SH-SY5Y (cell line): ENCODE measurements at regions not wholly inside any gene's neighbourhood (a gene's known extent, or its start where the extent isn't known, plus 50 kb on each side); places are given as distances from the start of the nearest gene placed in this dataset.

Experiments
- GATA2 ChIP-seq: IDR thresholded peaks from 2 replicates; pipeline ENCODE4 v1.6.1; 2011; ENCODE audit warnings: mild to moderate bottlenecking, low read depth, low read length
- GATA3 ChIP-seq: IDR thresholded peaks from 2 replicates; pipeline ENCODE4 v1.6.1; 2011; ENCODE audit warnings: low read depth, mild to moderate bottlenecking, low read length, moderate library complexity

DNA sequence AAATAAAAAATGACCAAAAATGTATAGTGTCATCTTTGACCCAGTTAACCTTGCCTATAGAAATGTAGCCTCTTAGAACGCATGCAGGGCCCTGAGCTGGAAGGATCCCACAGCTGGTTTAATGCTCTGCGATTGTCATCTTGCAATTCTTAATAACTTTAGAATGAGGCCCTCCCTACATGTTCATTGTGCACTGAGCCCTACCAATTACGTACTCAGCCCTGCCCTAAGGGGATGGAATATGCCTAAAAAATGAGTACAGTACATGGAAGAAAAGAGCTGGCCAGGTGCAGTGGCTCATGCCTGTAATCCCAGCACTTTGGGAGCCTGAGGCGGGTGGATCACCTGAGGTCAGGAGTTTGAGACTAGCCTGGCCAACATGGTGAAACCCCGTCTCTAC, 57.8 kb upstream of the BCAR3 start:
- TF ChIP-seq GATA3 (no peak), GATA2 (no peak)

DNA sequence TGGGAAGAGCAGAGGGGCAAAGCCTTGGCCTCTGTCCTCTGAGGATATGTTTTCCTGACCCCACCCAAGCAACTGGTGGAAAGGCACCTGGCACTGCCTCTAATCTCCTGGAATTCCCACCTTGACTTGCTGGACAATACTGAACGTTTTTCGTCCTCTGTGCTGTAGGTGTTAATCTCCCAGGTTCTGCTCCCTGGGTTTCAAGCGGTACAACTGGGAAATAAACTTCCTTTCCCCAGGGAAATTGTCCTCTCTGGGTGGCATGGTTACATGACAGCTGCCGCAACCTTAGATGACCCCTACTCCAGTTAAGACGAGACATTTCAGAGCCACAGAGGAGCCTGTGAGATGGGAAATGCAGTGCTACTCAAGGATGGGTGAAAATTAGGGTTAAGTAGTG, 57.3 kb upstream of the BCAR3 start:
- TF ChIP-seq GATA2, result no peak
- TF ChIP-seq GATA3, result no peak

DNA sequence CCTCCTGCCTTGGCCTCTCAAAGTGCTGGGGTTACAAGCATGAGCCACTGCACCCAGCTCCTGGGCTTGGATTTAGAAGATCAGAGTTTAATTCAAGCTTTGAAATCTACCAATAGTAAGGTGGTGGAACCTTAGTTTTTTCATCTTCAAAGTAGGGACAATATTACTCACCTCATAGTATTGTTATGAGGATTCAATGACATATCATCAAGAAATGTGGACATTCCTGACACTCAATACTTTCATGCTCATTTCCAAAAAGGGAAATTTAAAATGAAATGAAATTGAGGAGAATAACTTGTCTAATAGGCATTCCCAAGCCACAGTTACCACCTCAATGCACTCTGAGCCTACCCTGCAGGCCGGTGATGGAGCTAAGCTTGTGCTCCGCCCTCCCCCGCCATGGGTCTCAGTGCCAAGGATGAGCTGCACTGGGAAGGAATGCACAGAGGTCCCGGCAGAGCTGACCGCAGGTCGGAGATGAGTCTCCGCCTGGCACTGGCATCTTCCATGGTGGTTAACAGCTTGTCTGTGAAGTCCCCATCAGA, 56.5 kb upstream of the BCAR3 start:
- no peak for TF ChIP-seq GATA3
- TF ChIP-seq GATA2, result no peak

DNA sequence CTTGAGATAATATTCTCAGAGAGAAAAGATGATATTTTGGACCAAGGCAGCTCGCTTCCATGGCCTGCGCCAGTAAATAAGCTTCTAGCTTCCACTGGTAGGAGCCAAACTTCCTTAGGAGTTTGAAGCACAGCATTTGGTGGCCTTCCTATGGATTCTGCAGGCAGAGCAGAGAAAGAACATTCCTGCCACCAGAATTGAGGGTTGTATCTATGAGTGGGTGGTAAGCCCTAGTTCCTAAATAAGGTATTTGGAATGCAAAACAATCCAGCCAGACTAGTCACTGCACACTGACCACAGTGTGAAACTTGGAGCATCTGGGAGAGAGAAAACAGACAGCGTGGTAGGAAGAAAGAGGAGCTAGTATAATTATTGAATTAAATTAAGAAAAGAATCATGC, 54.1 kb upstream of the BCAR3 start:
- TF ChIP-seq GATA2 (no peak), GATA3 (no peak)

DNA sequence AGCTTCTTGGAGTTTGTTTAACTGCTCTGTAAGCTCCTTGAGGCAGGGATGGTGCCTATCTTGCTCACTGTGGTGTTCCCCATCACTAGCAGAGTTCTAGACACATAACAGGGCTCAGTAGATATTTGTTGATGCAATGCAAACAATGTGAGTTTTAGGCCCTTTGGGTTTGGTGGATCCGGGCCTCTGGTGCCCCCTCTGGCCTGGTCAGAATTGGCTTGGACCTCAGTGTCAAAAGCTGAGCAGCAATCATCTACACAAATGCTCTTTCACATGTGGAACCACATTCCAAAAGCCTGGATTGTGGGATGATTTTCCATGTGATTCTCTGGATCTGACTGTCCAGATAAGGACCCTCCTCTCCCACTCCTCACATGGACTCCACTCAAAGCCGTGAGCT, 53.4 kb upstream of the BCAR3 start:
- no peak for TF ChIP-seq GATA2

DNA sequence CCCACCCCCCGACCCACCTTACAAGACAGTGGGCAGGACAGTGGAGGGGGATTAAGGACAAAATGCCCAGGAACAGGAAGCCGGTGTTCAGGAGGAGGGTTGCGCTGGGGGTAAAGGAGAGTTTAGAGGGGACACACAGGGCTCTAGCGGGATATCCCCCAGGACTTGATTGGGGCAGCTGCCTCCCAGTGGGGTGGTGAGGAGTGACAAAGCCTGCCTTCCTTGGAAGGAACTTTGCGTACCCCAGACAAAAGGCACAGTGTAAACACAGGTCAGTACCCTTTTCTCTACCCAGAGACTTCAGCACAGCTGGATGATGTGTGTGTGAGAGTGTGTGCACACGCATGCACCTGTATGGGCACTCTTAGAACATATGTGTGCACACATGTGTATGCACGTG, 51.7 kb upstream of the BCAR3 start:
- no peak for TF ChIP-seq GATA2
- no peak for TF ChIP-seq GATA3

DNA sequence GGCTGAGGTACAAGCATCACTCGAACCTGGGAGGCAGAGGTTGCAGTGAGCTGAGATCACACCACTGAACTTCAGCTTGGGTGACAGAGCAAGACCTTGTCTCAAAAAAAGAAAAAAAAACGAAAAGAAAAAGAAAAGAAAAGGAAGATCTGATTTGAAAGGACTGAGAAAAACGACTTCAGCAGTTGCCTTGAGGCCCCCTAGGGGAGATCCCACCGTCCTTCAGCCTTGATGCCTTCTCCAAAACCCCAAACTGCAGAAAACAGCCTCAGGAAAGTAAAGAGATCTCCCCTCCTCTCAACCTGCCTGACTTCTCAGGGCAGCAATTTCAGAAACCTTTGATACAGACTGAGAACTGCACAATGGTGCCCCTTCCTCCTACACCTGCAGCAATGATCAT, 50.9 kb upstream of the BCAR3 start:
- TF ChIP-seq GATA3, result no peak
- no peak for TF ChIP-seq GATA2
